ELR (cell line): ENCODE measurements at regions not wholly inside any gene's neighbourhood (a gene's known extent, or its start where the extent isn't known, plus 50 kb on each side); places are given as distances from the start of the nearest gene placed in this dataset.

Source experiments
- DNase-seq: peaks from one replicate; pipeline ENCODE4 v3.0.0-alpha.2; 2015; ENCODE audit warnings: low read depth

DNA sequence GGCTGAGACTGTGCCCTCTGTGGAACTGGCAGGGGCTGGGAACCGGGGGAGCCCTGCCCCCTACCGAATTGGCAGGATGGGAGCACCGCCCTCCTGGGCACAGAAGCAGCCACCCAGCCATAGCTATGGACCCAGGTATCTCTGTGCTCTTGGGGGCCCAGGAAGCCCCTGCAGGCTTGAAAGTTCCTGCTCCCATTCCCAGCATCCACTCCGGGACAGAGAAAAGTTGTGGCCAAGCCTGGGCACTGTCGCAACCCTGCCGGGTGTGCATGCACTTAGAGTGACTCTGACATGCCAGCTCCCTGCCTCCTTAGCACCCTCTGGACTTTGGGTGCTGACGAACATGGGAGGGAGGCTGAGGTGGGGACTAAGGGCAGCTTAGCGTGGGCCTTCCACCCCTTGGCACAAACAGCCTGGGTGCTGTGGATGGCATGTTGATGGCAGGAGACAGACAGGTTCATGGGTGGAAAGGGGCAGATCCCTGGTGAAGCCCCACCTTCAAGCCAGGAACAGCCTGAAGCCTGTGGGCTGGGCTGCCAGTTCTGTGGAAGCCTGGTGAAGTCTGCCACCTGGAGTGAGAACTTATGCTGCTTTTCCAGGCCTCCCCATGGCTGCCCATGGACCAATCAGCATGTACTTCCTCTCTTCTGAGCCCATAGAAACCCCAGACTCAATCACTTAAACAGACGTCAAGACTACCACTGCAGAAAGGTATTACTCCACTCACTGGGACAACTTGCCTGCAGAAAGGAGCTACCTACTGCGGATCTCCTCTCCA, 279.0 kb downstream of the ATXN7L3B start:
- no peak for DNase-seq

DNA sequence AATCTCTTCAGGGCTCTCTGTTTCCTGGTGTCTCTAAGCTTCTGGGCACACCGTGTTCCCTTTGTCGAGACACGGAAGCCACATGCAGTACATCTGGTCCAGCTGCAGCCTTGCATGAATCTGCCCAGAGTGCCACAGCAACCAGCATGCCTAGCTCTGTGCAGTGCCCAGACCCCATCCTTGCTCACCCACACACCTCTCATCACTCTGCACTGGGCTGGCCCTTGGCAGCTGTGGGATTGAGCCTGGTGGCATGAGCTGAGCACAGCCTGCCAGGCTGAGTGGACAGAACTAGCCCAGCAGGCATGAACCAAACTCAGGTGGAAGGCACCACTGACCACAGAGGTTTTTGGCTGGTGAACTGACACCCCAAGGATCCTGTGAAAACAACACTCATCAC, 279.9 kb downstream of the ATXN7L3B start:
- DNase-seq = no peak

DNA sequence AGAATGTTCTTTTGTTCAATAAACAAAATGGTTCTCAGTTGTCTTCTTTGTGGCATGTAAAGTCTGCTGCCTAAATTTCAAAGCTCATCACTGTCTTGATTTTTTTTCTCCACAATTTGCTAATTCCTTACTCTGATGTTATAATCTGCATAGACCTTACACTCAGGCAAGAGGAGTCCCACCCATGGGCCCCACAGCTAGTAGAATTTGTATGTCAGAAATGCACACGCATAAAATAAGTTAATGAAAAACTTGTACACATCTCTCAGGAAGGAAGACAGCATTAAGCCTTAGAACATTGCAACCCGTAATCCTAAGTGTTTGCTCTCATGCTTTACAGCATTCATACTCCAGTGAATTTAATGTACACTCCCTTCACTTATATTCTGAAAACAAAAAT, 280.8 kb downstream of the ATXN7L3B start:
- no peak for DNase-seq

DNA sequence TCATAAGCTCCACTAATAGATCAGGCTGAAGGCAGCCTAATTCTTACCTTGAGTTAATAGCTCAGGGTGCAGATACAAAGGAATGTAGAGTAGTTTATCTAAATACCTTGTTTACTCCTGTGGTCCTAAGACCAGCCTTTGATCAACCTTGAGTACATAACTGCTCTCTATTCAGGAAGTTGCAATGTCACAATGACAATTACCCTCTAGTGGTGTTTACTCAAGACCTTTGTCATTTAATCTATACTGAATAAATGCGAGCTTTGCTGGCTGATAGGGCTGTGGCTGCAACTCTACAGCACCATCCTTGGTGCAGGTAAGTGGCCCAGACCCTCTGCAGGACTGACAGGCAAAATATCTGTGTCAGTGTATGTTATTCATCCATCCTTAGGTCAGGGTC, 282.7 kb downstream of the ATXN7L3B start:
- DNase-seq = no peak

DNA sequence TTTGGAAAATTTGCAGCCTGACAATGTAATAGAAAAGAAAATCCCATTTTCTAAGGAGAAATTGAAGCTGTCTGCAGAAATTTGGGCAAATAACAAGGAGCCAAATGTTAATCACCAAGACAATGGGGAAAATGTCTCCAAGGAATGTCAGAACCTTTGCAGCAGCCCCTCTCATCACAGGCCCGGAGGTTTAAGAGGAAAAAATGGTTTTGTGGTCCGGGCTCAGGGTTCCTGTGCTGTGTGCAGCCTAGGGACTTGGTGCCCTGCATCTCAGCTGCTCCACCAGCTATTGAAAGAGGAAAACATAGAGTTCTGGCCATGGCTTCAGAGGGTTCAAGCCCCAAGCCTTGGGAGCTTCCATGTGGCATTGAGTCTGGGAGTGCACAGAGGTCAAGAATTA, 298.9 kb downstream of the ATXN7L3B start:
- no peak for DNase-seq

DNA sequence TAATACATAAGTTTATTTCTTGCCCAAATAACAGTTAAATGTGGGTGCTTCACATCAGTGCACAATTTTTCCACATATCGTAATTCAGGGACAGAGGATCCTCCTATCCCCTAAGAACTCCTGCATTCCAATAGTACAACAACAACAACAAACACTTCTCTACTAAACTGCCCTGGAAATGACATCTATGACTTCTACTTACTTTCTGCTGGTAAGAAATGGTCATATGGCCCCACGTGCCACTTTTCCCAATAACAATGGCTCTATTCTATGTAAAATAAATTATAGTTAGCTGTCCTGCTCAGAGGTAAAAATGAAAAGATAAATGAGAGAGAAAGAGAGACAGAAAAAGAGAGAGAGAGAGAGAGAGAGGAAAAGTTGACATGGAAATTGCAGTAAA, 308.5 kb downstream of the ATXN7L3B start:
- no peak for DNase-seq

DNA sequence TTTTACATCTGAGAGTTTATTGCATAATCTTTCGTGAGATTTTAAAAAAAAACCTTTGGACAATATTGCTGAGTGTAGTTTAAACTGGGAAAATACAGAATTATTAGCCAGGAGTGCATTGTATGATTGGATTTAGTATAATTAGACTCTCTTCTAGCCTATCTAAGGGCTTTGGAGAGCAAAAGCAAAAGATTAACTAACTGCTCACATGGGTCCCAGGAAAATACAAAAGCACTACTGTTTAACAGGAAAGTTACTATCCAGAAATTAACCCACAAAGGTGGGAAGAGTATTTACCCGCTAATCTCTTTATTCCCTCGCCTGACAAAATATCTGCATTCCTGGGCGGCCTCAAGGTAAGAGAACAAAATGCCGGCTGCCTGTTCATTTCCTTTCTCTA, 309.5 kb downstream of the ATXN7L3B start:
- no peak for DNase-seq

DNA sequence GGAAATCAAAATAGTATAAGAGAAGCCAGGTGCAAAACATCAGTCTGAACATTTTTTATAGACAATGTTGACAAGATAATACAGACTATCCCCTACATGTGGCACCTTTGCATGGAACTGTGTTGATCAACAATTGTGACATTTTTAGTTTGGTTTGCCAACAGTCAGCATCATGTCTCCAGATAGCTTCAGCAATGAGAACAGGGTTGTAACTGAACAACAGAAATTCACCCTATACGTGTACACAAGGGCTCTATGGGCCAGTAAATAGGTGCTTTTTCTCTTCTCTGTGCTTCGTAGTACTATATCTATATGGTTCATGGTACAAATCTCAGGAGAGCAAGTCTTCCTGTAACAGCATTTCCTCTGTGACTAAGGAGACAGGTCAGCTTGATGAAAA, 310.4 kb downstream of the ATXN7L3B start:
- DNase-seq = no peak

DNA sequence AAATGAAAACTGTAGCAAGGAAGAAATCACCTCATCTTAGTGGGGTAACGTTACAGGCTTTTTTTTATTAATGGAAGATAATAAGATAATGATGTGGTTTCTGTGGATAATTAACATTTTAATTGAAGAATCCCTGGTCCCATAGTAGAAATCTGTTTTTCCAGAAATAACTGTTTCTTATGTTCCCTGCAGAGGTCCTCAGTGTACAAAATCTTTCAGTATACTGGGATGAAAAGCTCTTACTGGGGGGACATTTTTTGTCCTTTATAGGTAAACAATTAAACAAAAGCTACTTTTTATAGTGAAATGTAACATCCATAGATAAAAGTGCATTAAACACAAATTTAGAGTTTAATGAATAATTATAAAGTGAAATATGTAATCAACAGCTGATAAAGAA, 312.2 kb downstream of the ATXN7L3B start:
- peak; percentile 11 for DNase-seq

DNA sequence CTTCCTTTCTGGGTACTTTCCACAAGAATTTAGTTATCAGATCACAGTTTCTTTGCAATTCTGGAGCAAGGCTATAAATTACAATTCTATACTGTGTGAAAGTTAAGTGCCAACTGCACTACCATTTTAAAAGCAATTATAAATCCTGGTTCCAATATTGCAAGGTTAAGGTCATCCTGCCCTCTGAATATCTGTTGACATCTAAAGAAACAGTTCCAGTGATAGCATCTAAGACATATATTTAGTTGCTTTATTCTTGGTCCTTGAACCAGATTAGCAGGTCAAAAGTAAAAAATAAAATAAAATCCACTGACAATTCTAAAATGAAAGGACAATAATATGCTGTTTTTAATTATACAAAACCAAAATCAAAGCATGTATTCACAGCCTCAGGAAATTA, 334.2 kb downstream of the ATXN7L3B start:
- DNase-seq = no peak

DNA sequence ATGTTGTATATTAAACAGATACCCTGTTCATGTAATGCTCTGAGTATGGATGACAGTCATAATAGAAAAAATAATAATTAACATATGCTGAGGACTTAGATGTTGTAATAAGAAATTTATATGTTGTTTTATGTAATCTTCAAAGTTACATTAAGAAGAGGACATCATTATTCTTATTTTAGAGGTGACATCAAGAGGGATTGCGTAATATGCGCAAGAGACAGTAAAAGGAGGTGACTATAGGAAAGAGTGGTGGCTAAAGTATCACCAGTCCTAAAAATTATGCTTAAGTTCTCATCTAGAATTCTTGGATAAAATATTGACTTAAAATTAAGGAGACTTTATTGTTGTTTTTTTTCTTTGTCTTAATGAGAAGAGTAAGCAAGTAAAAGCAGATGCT, 323.9 kb downstream of the KCNC2 start:
- DNase-seq = no peak

DNA sequence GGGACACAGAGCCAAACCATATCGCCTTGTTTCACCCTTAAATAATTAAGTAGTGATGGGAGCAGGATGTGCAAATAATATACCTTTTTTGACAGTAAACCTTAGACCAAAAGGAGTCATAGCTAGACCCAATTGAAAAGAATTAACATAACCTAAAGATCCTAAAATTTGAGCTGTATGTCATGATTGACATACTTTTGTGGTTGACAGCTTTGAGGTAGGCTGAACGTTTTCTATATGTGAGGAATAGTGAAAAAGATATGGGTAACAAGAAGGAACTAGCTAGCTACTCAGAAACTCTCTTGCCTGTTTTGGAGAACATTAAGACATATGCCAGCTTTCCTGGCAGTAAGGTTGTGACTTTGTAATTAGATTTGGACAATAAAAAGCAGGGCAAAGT, 320.6 kb downstream of the KCNC2 start:
- no peak for DNase-seq

DNA sequence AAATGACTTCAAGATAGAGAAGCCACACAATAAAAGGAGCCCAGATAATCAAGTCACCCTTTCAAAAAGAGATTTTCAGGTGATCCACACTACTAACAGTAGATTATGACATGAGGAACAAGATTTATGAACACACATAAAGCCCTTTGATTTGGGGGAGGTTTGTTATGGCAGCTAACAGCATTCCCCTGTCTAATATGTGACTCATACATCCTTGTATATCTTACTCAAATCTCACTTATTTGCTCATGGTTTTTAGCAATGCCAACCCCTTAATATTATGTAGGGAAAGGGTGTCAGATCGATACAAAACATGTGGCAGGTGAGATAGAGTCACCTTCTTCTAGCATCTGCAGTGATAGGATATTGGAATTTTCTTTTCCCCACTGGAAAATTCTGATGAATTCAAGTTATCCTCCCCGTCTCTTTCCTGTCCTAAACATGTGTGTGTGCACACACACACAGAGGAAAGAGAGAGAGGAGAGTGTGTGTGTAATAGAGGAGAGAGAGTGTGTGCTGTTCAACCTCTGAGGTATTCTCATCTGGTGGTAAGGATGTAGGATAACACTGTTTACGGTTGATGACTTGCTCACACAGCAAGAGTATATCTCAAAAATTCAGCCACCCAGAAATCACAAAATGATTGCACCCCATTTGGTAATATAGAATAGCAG, 319.9 kb downstream of the KCNC2 start:
- DNase-seq = peak; percentile 86

DNA sequence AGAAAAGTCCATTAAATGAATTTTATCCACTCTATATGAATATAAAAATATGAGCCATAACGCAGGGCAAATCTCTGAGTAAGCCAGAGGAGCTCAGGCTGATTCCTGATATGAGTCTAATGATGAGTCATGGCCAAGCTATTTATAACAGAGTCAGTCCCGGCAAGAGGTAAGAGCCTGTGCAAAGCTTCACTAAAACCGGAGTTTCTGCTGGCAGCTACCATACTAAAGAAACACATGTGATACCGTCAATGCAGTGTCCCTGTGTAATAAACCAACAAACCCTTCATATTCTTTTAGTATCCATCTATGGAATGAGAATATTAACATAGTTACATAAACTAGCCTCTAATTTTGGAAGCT, 319.4 kb downstream of the KCNC2 start:
- peak; percentile 98 for DNase-seq

DNA sequence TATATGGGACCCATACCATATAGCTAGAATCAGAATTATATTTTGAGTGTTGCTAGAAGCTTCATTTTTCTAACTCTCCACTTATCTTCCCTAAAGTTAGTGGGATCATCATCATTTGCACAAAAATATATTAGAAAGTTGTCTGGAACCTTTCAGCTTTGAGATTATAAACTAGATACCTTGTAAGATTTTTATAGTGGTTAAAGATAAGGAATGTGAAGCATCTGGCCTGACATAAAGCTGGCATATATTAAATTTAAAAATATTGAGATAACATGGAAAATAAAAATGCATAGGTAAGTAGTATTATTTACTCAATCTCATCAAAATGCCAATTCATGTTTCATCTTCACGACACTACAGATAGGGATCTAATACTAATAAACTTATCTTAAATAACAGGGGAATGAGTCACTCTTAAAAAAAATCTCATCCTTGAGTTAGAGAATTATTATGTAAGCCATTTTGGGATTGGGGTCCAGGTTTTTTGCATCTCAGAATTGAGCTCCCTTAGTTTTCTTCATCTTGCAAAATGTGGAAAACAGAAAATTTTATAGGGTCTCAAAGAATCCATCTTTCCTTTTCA, 318.5 kb downstream of the KCNC2 start:
- peak; percentile 44 for DNase-seq

DNA sequence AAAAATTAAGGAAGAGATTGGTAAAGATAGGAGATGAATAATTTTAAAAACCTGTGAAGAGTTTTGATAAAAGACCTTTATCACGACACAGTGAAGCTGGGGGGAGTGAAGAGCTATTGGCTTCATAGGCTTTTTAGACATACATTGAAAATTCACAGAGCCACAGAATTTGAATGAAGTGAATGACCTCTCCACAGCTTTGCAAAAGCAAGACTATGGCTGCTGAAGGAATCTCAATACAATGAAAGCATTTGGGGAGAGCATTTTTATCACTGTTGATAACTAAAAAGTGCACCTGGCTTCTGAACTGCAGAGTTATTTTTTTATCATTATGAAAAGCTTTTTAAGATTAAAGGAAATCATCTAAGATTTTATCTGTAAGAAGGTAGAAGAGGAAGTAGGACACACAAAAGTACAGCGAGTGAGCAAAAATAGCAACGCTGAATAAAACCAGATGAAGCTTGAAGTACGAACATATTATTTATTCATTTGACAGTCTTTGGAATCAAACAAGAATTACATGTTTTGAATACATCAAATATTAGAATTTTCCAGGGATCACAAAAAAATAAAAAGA, 317.5 kb downstream of the KCNC2 start:
- DNase-seq = no peak

DNA sequence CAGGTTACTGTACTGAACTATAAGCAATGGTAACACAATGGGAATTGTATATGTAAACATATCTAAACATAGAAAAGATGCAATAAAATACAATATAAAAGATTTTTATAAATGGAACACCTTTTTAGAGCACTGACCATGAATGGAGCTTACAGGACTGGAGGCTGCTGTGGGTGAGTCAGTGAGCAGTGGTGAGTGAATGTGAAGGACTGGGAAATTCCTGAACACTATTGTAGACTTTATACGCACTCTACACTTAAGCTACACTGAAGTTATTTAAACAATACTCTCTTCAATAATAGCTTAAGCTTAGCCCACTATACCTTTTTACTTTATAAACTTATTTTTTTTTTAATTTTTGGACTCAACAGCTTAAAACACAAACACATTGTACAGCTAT, 313.5 kb downstream of the KCNC2 start:
- DNase-seq = peak; percentile 49

DNA sequence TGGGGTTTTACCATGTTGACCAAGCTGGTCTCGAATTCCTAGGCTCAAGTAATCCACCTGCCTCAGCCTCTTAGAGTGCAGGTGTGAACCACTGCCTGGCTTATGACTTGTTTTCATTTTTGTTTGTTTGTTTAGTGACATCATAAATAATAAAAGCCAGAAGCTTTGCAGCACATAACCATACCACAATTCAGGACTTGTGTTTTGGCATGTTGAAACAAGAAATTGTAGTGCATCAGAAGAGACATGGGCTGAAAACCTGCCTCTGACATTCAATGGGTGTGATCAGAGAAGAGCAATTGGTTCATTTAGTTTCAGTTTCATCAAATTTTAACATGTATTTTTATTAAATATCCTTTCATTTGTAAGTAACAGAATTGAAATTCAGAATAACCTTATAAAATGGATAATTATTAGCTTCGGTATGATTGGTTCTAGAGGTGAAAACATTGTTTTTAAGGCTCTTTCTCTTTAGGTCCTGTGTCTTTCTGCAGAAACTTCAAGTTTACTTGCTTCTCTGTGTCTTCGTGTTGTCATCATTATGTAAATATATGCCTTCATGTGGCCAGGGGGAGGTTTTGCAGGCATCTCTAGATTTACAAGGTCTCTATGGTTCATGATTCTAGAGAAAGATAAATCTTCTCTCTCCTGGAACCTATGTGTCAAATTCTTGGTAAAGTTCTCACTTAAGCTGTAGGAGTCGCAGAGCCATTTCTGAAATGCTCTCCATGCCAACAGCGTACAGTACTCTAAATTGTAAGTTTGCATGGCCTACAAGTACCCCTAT, 312.0 kb downstream of the KCNC2 start:
- DNase-seq = no peak

DNA sequence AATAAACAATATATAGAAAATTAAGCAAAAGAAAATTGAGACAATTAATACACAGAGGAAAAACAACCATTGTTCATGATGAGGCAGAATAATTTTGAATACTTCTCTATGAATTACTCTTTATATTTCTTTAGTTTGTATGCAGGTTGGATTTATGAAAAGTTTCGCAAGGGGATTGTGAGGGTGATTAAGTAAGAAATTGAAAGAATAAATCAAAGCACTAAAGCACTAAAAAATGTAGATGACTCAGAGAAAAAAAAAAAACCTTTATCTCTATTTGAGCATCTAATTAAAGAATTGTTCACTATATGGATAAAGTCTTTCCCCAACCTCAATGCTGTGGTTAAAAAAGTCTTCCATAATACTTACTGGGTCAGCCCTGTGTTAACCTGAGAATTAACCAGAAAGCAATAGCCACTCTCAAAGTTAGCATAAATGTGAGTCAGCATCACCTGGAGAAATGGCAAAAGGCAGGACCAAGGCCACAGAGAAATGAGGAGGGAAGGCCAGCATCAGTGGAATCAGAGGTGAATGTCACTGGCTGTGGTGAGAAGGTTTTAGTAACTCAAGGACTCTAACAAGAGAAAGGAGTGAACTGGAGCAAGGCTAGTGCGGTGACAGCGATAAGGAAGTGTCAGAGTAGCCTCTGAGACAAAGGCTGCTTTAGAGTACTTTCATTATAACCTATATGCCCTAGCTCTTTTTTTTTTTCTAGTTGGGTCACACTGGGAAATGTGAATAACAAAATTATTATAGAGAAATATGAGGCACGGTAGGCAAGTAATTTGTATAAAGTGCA, 310.4 kb downstream of the KCNC2 start:
- peak; percentile 28 for DNase-seq

DNA sequence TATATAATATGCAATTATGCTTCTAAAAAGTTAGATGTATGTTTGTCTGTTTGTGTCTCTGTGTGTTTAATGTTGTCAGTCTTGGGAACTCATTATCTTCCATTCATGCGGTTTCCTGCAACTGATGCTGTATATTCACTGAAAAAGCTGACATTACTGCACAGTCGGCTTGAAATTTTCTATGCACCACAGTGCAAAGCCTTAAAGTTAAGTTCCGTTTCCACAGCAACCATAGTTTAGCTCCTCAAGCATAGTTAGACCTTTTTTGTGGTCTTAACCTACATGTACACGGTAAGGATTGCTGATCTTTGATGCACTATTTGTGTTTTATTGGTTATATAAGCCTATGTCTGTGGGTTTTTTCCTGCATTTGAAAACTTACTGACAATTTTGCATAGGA, 309.4 kb downstream of the KCNC2 start:
- no peak for DNase-seq

DNA sequence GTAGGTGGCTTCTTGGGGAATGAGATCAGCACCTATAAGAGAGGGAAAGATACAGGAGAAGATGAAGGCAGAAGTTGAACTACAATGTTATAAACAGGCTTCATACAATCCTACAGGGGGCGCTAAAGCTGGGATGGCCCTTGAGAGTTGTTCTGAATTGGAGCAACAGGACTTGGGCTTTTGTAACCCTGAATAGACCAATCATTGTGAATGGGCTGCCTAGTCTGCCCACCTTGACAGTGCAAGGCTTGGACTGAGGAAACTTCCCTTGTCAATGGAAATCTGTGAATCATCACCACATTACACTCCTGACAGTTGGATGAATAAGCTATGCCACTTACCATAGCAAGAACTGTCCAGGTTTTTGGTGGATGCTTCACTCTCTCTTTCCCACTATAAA, 306.1 kb downstream of the KCNC2 start:
- DNase-seq = peak; percentile 48

DNA sequence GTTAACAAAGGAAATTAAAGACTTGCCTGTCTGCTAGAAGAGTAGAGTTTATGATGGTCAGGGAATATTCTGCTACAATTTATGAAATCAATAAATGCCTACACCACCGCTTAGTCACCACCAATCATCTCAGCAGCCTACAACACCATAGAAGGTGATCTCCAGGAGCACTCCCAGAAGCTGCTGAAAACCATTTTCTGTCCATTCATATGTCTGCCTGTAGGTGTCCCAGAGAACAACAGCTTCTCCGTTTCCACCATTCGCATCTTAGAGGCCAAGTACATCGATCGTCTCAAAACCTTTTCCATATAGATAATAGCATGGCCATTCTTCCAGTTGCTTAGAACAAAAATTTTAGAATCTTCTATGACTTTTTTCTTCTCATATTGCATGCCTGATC, 303.4 kb downstream of the KCNC2 start:
- peak; percentile 20 for DNase-seq
